CD14-positive monocyte (primary cell): ENCODE measurements at regions not wholly inside any gene's neighbourhood (a gene's known extent, or its start where the extent isn't known, plus 50 kb on each side); places are given as distances from the start of the nearest gene placed in this dataset.
"Not testable (repeated sequence)": the region's sequence is repeated elsewhere in the genome, so short reads cannot be mapped to it uniquely, and the experiment has no call there.

Experiments
- DNase-seq, 3 donors: peaks; one replicate each; pipeline ENCODE4 v3.0.0-alpha.2; 2011 to 2022
- H2AFZ ChIP-seq: 2 replicates; pipeline ENCODE4 v1.6.0; 2012; ENCODE audit warnings: mild to moderate bottlenecking, low read depth, low read length, inconsistent platforms; ENCODE audit not compliant: insufficient read depth, poor library complexity, severe bottlenecking
- H3K27ac ChIP-seq, 2 donors: 1 replicate in 1 of 2; 2 replicates in 1 of 2; pipeline ENCODE4 v1.5.1; 2012 to 2013; ENCODE audit warnings: low read length in 2 of 2, control low read depth in 1 of 2, inconsistent platforms in 1 of 2, low read depth in 1 of 2, mild to moderate bottlenecking in 1 of 2
- H3K27me3 ChIP-seq, 2 donors: one replicate each; pipeline versions ENCODE4 v1.6.0 to v1.6.1; 2011 to 2013; ENCODE audit warnings: low read length in 2 of 2; ENCODE audit not compliant: control insufficient read depth in 2 of 2, insufficient read depth in 2 of 2
- H3K36me3 ChIP-seq, 2 donors: replicated peaks in 1 of 2; 1 replicate in 1 of 2; 2 replicates in 1 of 2; pipeline versions ENCODE4 v1.5.1 to v1.6.1; 2012 to 2013; ENCODE audit warnings: low read length in 2 of 2, control low read depth in 1 of 2, inconsistent platforms in 1 of 2, mild to moderate bottlenecking in 1 of 2; ENCODE audit not compliant: insufficient read depth in 2 of 2, control insufficient read depth in 1 of 2
- H3K4me1 ChIP-seq, 2 donors: 1 replicate in 1 of 2; 2 replicates in 1 of 2; pipeline versions ENCODE4 v1.5.1 to v1.6.1; 2012 to 2013; ENCODE audit warnings: low read length in 2 of 2, control low read depth in 1 of 2, inconsistent platforms in 1 of 2, mild to moderate bottlenecking in 1 of 2, moderate library complexity in 1 of 2; ENCODE audit not compliant: insufficient read depth in 2 of 2, control insufficient read depth in 1 of 2
- H3K4me2 ChIP-seq: replicated peaks from 2 replicates; pipeline ENCODE3; 2012; ENCODE audit warnings: low read length, moderate library complexity, mild to moderate bottlenecking; ENCODE audit not compliant: poor library complexity, severe bottlenecking; ENCODE audit errors: extremely low read depth
- H3K4me3 ChIP-seq, 3 experiments: fragments of 200-600 bp in 1 of 3; sonication (generic) in 1 of 3; replicated peaks in 1 of 3; 1 replicate in 2 of 3; 2 replicates in 1 of 3; pipeline ENCODE4 v1.5.1; 2011 to 2013; ENCODE audit warnings: low read length in 3 of 3, mild to moderate bottlenecking in 3 of 3, control low read depth in 2 of 3, low read depth in 2 of 3, inconsistent platforms in 1 of 3, moderate library complexity in 1 of 3
- H3K79me2 ChIP-seq: 2 replicates; pipeline ENCODE4 v1.6.0; 2012; ENCODE audit warnings: mild to moderate bottlenecking, control low read depth, inconsistent platforms, low read length, moderate library complexity; ENCODE audit not compliant: insufficient read depth
- H3K9ac ChIP-seq: 2 replicates; pipeline ENCODE4 v1.6.0; 2017; ENCODE audit warnings: low read length, mild to moderate bottlenecking; ENCODE audit not compliant: insufficient read depth, poor library complexity, severe bottlenecking
- H3K9me3 ChIP-seq, 2 donors: replicated peaks in 1 of 2; 1 replicate in 1 of 2; 2 replicates in 1 of 2; pipeline versions ENCODE4 v1.5.1 to v1.6.1; 2012 to 2013; ENCODE audit warnings: low read length in 2 of 2, control low read depth in 1 of 2; ENCODE audit not compliant: control insufficient read depth in 1 of 2, insufficient read depth in 1 of 2
- H4K20me1 ChIP-seq: 2 replicates; pipeline ENCODE4 v1.6.0; 2012; ENCODE audit warnings: mild to moderate bottlenecking, low read length, control low read depth, moderate library complexity; ENCODE audit not compliant: insufficient read depth
- H3K27ac Mint-ChIP-seq, 7 donors: one replicate each; pipeline ENCODE4 v1.8.0; 2020; ENCODE audit warnings: mild to moderate bottlenecking in 7 of 7, mixed read lengths in 7 of 7, moderate library complexity in 6 of 7, inconsistent platforms in 2 of 7
- H3K27me3 Mint-ChIP-seq, 3 donors: one replicate each; pipeline ENCODE4 v1.8.0; 2021 to 2022; ENCODE audit warnings: low read depth in 3 of 3, mild to moderate bottlenecking in 3 of 3, mixed read lengths in 3 of 3, moderate library complexity in 3 of 3, inconsistent platforms in 1 of 3
- H3K36me3 Mint-ChIP-seq, 2 donors: one replicate each; pipeline ENCODE4 v1.8.0; 2020; ENCODE audit warnings: mixed read lengths in 2 of 2, inconsistent platforms in 1 of 2, mild to moderate bottlenecking in 1 of 2
- H3K4me1 Mint-ChIP-seq: one replicate; pipeline ENCODE4 v1.8.0; 2020; ENCODE audit warnings: mild to moderate bottlenecking, mixed read lengths
- H3K4me3 Mint-ChIP-seq, 2 donors: one replicate each; pipeline ENCODE4 v1.8.0; 2020; ENCODE audit warnings: mild to moderate bottlenecking in 2 of 2, mixed read lengths in 2 of 2, moderate library complexity in 1 of 2
- H3K9me3 Mint-ChIP-seq, 7 donors: one replicate each; pipeline ENCODE4 v1.8.0; 2020 to 2022; ENCODE audit warnings: mixed read lengths in 7 of 7, mild to moderate bottlenecking in 6 of 7, moderate library complexity in 6 of 7, inconsistent platforms in 2 of 7
- WGBS: methylation state at CpG from one replicate; pipeline ENCODE4 v1.1.5; 2013; ENCODE audit warnings: missing lambda C conversion rate; ENCODE audit not compliant: insufficient coverage; 5-methylcytosine and 5-hydroxymethylcytosine counted together
- intact Hi-C, 2 donors: fragments of 100-400 bp; cut with micrococcal nuclease; formaldehyde crosslinking; loops; one replicate each; pipeline versions ENCODE4 v1.15.0 to v1.15.1; 2023
- TF ChIP-seq, protein P1 (sequence below): fragments of 200-600 bp; IDR thresholded peaks from one replicate; pipeline ENCODE4 v1.8.0; 2022; ENCODE audit warnings: antibody characterized with exemption, mild to moderate bottlenecking

DNA sequence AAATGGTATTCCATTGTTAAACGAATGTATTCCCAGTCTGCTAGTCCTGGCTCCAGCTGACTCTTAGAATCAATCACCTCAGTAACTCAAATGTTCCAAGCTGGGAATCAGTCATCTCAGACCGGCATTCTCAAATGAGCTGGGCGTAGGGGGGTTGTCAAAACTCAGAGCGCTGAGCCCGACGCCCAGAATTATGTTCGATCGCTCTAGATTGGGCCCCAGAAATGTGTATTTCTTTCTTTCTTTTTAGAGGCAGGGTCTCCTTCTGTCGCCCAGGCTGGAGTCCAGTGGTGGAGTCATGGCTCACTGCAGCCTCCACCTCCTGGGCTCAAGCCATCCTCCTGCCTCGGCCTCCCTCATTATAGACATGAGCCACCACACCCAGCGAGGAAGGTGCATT is 99.3 kb upstream of the IGF1R start:
- H3K4me3 Mint-ChIP-seq = peak overlapping the region; percentile 78 to 96
- peaks cover 23% of the 10 kb centered on the region for H3K4me1 Mint-ChIP-seq
- H3K4me2 ChIP-seq = peak overlapping the region; percentile 74

DNA sequence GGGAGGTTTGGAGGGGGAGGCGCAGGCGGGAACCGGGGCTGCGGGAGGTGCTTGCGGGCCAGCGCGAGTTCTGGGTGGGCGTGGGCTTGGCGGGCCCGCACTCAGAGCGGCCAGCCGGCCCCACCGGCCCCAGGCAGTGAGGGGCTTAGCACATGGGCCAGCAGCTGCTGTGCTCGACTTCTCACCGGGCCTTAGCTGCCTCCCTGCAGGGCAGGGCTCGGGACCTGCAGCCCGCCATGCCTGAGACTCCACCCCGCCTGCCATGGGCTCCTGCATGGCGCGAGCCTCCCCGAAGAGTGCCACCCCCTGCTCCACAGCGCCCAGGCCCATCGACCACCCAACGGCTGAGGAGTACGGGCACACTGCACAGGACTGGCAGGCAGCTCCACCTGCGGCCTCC is 98.6 kb upstream of the IGF1R start:
- H3K27me3 ChIP-seq = peaks cover 0 to 33% of the 10 kb centered on the region in 2 donors
- WGBS = 97% methylated on average over 17 of the region's 26 CpGs

More for the DNA sequence above, 99.3 kb upstream of the IGF1R start:
- peaks cover 28 to 46% (median 32%) of the 10 kb centered on the region in 3 donors for H3K27me3 Mint-ChIP-seq
- peaks cover 7 to 17% (median 14%) of the 10 kb centered on the region in 7 donors for H3K9me3 Mint-ChIP-seq
- peak overlapping the region; percentile 85 for H3K9ac ChIP-seq
- H3K36me3 ChIP-seq = no peaks in the 10 kb centered on the region
- H3K27ac ChIP-seq = peak overlapping the region in 1 of 2 donors; percentile 99
- TF ChIP-seq, protein P1, sequence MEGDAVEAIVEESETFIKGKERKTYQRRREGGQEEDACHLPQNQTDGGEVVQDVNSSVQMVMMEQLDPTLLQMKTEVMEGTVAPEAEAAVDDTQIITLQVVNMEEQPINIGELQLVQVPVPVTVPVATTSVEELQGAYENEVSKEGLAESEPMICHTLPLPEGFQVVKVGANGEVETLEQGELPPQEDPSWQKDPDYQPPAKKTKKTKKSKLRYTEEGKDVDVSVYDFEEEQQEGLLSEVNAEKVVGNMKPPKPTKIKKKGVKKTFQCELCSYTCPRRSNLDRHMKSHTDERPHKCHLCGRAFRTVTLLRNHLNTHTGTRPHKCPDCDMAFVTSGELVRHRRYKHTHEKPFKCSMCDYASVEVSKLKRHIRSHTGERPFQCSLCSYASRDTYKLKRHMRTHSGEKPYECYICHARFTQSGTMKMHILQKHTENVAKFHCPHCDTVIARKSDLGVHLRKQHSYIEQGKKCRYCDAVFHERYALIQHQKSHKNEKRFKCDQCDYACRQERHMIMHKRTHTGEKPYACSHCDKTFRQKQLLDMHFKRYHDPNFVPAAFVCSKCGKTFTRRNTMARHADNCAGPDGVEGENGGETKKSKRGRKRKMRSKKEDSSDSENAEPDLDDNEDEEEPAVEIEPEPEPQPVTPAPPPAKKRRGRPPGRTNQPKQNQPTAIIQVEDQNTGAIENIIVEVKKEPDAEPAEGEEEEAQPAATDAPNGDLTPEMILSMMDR = no peak
- H3K27me3 ChIP-seq = peaks cover 0 to 33% of the 10 kb centered on the region in 2 donors
- peak overlapping the region in 3 of 7 donors; percentile 98 to 99 (median 98) for H3K27ac Mint-ChIP-seq
- peaks cover 0 to 5% of the 10 kb centered on the region in 2 donors for H3K36me3 Mint-ChIP-seq
- H3K4me3 ChIP-seq = peak overlapping the region; percentile 38 to 68 (median 52)
- H4K20me1 ChIP-seq = no peaks in the 10 kb centered on the region
- H3K79me2 ChIP-seq = no peaks in the 10 kb centered on the region
- peak overlapping the region; percentile 70 for H2AFZ ChIP-seq
- no peak for DNase-seq
- H3K4me1 ChIP-seq = peaks cover 20 to 36% of the 10 kb centered on the region in 2 donors
- 90% methylated on average over 7 of the region's 11 CpGs for WGBS
- intact Hi-C loops = loop anchor here in 1 of 2 donors (10.0 kb wide), 1 partner anchor 96 kb away; the partner anchor contains the start of gene IGF1R
- peaks cover 0 to 4% of the 10 kb centered on the region in 2 donors for H3K9me3 ChIP-seq

DNA sequence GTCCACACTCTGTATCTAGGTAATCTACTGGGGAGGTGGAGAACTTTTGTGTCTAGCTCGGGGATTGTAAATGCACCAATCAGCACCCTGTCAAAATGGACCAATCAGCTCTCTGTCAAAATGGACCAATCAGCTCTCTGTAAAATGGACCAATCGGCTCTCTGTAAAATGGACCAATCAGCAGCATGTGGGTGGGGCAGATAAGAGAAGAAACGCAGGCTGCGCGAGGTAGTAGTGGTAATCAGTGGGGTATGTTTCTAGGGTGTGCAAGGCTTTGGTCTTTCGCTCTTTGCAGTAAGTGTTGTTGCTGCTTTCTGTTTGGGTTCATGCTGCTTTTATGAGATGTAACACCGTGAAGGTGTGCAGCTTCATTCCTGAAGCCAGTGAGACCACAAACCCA is 98.0 kb upstream of the IGF1R start:
- H3K9ac ChIP-seq, H3K9me3 ChIP-seq, H2AFZ ChIP-seq, H3K27ac Mint-ChIP-seq, H3K36me3 Mint-ChIP-seq, DNase-seq, H3K36me3 ChIP-seq, H3K79me2 ChIP-seq, intact Hi-C loops, H3K4me2 ChIP-seq, H3K4me3 Mint-ChIP-seq, H3K27ac ChIP-seq, H4K20me1 ChIP-seq, H3K4me3 ChIP-seq: not testable (repeated sequence)
- H3K4me1 ChIP-seq = peaks cover 20 to 36% of the 10 kb centered on the region in 2 donors
- peaks cover 23% of the 10 kb centered on the region for H3K4me1 Mint-ChIP-seq
- 96% methylated on average over 7 of the region's 7 CpGs for WGBS
- H3K27me3 Mint-ChIP-seq = peaks cover 27 to 46% (median 28%) of the 10 kb centered on the region in 3 donors
- H3K27me3 ChIP-seq = peaks cover 0 to 33% of the 10 kb centered on the region in 2 donors
- peaks cover 7 to 17% (median 14%) of the 10 kb centered on the region in 7 donors for H3K9me3 Mint-ChIP-seq

More for the DNA sequence above, 98.6 kb upstream of the IGF1R start:
- peaks cover 28 to 46% (median 31%) of the 10 kb centered on the region in 3 donors for H3K27me3 Mint-ChIP-seq
- Histone ChIP-seq H3K4me1 (peaks cover 20 to 36% of the 10 kb centered on the region in 2 donors), H3K9me3 (peaks cover 0 to 4% of the 10 kb centered on the region in 2 donors), H2AFZ (no peak overlapping the region), H3K79me2 (no peaks in the 10 kb centered on the region), H3K9ac (no peak overlapping the region), H3K27ac (no peak overlapping the region), H3K36me3 (no peaks in the 10 kb centered on the region), H3K4me3 (no peak overlapping the region), H4K20me1 (no peaks in the 10 kb centered on the region), H3K4me2 (no peak overlapping the region)
- H3K4me3 Mint-ChIP-seq = no peak overlapping the region
- H3K36me3 Mint-ChIP-seq = peaks cover 0 to 5% of the 10 kb centered on the region in 2 donors
- H3K27ac Mint-ChIP-seq = no peak overlapping the region
- intact Hi-C loops = loop anchor here in 1 of 2 donors (10.0 kb wide), 1 partner anchor 95 kb away; the partner anchor contains the start of gene IGF1R
- TF ChIP-seq, protein P1 = no peak
- H3K4me1 Mint-ChIP-seq = peaks cover 23% of the 10 kb centered on the region
- no peak for DNase-seq
- peaks cover 7 to 17% (median 14%) of the 10 kb centered on the region in 7 donors for H3K9me3 Mint-ChIP-seq
